CD8-positive, alpha-beta memory T cell (primary cell): ENCODE measurements at regions not wholly inside any gene's neighbourhood (a gene's known extent, or its start where the extent isn't known, plus 50 kb on each side); places are given as distances from the start of the nearest gene placed in this dataset.

Source experiments
- CTCF ChIA-PET: fragments of 350-600 bp; sonication (Branson Sonifier 250); formaldehyde crosslinking; loops from one replicate; lab custom pipeline; 2021; ENCODE audit warnings: antibody characterized with exemption; lab: Charles Lee
- POLR2A ChIA-PET: fragments of 350-600 bp; sonication (Branson Sonifier 250); formaldehyde crosslinking; loops from one replicate; lab custom pipeline; 2021; ENCODE audit warnings: antibody characterized with exemption; lab: Charles Lee
- DNase-seq, 5 donors: peaks; one replicate each; pipeline versions ENCODE4 v3.0.0 to v3.0.0-alpha.2; 2020 to 2022; ENCODE audit warnings: mixed read lengths in 1 of 5
- H3K27ac ChIP-seq: one replicate; pipeline ENCODE4 v1.7.0; 2013; ENCODE audit warnings: low read depth, mild to moderate bottlenecking, low read length, moderate library complexity
- H3K27me3 ChIP-seq: 2 replicates; pipeline ENCODE4 v1.7.0; 2013; ENCODE audit warnings: low read length, mild to moderate bottlenecking; ENCODE audit not compliant: insufficient read depth, poor library complexity, severe bottlenecking
- H3K36me3 ChIP-seq: 2 replicates; pipeline ENCODE4 v1.7.0; 2013; ENCODE audit warnings: mild to moderate bottlenecking, low read length, moderate library complexity; ENCODE audit not compliant: insufficient read depth
- H3K4me1 ChIP-seq: 2 replicates; pipeline ENCODE4 v1.7.0; 2013; ENCODE audit warnings: mild to moderate bottlenecking, low read length, moderate library complexity; ENCODE audit not compliant: insufficient read depth
- H3K4me3 ChIP-seq: 2 replicates; pipeline ENCODE4 v1.7.0; 2013; ENCODE audit warnings: mild to moderate bottlenecking, low read length
- H3K9me3 ChIP-seq: 2 replicates; pipeline ENCODE4 v1.7.0; 2013; ENCODE audit warnings: mild to moderate bottlenecking, low read length
- H3K27ac Mint-ChIP-seq, 8 donors: one replicate each; pipeline ENCODE4 v1.8.0; 2020 to 2021; ENCODE audit warnings: mixed read lengths in 8 of 8, mild to moderate bottlenecking in 6 of 8, inconsistent platforms in 3 of 8, moderate library complexity in 3 of 8
- H3K27me3 Mint-ChIP-seq, 2 donors: one replicate each; pipeline ENCODE4 v1.8.0; 2020 to 2021; ENCODE audit warnings: mixed read lengths in 2 of 2, mild to moderate bottlenecking in 1 of 2, moderate library complexity in 1 of 2
- H3K36me3 Mint-ChIP-seq, 3 donors: one replicate each; pipeline ENCODE4 v1.8.0; 2020 to 2021; ENCODE audit warnings: mixed read lengths in 3 of 3, inconsistent platforms in 1 of 3, mild to moderate bottlenecking in 1 of 3
- H3K4me1 Mint-ChIP-seq, 3 donors: one replicate each; pipeline ENCODE4 v1.8.0; 2020 to 2021; ENCODE audit warnings: mixed read lengths in 3 of 3, inconsistent platforms in 1 of 3, mild to moderate bottlenecking in 1 of 3
- H3K4me3 Mint-ChIP-seq, 7 donors: one replicate each; pipeline ENCODE4 v1.8.0; 2020 to 2021; ENCODE audit warnings: mixed read lengths in 7 of 7, mild to moderate bottlenecking in 6 of 7, moderate library complexity in 4 of 7, inconsistent platforms in 2 of 7
- H3K9me3 Mint-ChIP-seq, 5 donors: one replicate each; pipeline ENCODE4 v1.8.0; 2020 to 2022; ENCODE audit warnings: mixed read lengths in 5 of 5, mild to moderate bottlenecking in 3 of 5, moderate library complexity in 2 of 5, inconsistent platforms in 1 of 5

GRCh38 chr1:233734456-233734855, 120.5 kb downstream of the KCNK1 start:
- no peak overlapping the region for H3K27ac Mint-ChIP-seq
- H3K4me1 Mint-ChIP-seq, result no peaks in the 10 kb centered on the region
- ChIA-PET CTCF (no interaction called here), POLR2A (no interaction called here)
- Histone ChIP-seq H3K4me1 (no peaks in the 10 kb centered on the region), H3K36me3 (no peaks in the 10 kb centered on the region), H3K27ac (no peak overlapping the region), H3K27me3 (no peaks in the 10 kb centered on the region), H3K9me3 (no peaks in the 10 kb centered on the region), H3K4me3 (no peak overlapping the region)
- no peaks in the 10 kb centered on the region for H3K9me3 Mint-ChIP-seq
- H3K4me3 Mint-ChIP-seq, result no peak overlapping the region
- no peak for DNase-seq
- H3K27me3 Mint-ChIP-seq, result peaks cover 4 to 5% of the 10 kb centered on the region in 2 donors
- no peaks in the 10 kb centered on the region for H3K36me3 Mint-ChIP-seq

GRCh38 chr1:233735331-233735730, 121.4 kb downstream of the KCNK1 start:
- CTCF ChIA-PET, result interaction anchor here (0.6 kb wide), 1 partner anchor 12 kb away, joined by 3 read pairs; no protein-coding TSS in a partner anchor
- no peaks in the 10 kb centered on the region for H3K36me3 ChIP-seq
- no peaks in the 10 kb centered on the region for H3K4me1 ChIP-seq
- Mint-ChIP-seq H3K36me3 (no peaks in the 10 kb centered on the region), H3K4me1 (no peaks in the 10 kb centered on the region), H3K27me3 (peaks cover 4 to 5% of the 10 kb centered on the region in 2 donors), H3K4me3 (no peak overlapping the region), H3K9me3 (no peaks in the 10 kb centered on the region), H3K27ac (no peak overlapping the region)
- no peaks in the 10 kb centered on the region for H3K9me3 ChIP-seq
- no peak overlapping the region for H3K4me3 ChIP-seq
- no peak for DNase-seq
- no peak overlapping the region for H3K27ac ChIP-seq
- no peaks in the 10 kb centered on the region for H3K27me3 ChIP-seq
- POLR2A ChIA-PET, result no interaction called here

- Histone ChIP-seq H3K27ac (no peak overlapping the region), H3K9me3 (no peaks in the 10 kb centered on the region), H3K27me3 (no peaks in the 10 kb centered on the region), H3K4me3 (no peak overlapping the region), H3K36me3 (no peaks in the 10 kb centered on the region), H3K4me1 (no peaks in the 10 kb centered on the region)
- no peaks in the 10 kb centered on the region for H3K4me1 Mint-ChIP-seq
- CTCF ChIA-PET, result interaction anchor here (0.6 to 1.4 kb wide), 2 partner anchors 11 to 12 kb away, joined by 3 read pairs; no protein-coding TSS in a partner anchor
- no peak overlapping the region for H3K4me3 Mint-ChIP-seq
- no peaks in the 10 kb centered on the region for H3K36me3 Mint-ChIP-seq
- DNase-seq, result no peak
- POLR2A ChIA-PET, result no interaction called here
- H3K27ac Mint-ChIP-seq, result no peak overlapping the region
- peaks cover 1 to 4% of the 10 kb centered on the region in 2 donors for H3K27me3 Mint-ChIP-seq
- no peaks in the 10 kb centered on the region for H3K9me3 Mint-ChIP-seq
Observed at GRCh38 chr1:233735847-233736246, 121.9 kb downstream of the KCNK1 start.

DNA sequence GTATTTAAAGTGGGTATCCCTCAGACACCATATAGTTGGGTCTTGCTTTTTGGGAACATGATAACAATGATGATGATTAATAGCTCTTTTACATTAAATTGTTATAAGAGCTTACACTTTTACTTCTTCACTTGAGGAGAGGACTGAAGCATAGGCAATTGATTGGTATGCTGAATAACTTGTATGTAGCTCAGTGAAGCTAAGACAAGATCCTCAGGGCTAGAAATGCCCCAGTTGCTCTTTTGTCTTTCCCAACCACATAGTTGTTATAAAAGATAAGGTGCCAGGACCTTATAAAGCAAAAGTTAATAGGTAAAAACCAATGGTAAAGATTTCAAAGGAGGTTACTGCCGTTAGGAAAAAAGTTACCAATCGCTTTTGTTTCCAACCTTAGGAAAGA, 123.4 kb downstream of the KCNK1 start:
- Mint-ChIP-seq H3K9me3 (no peaks in the 10 kb centered on the region), H3K27ac (no peak overlapping the region), H3K27me3 (peaks cover 1 to 4% of the 10 kb centered on the region in 2 donors), H3K4me3 (no peak overlapping the region), H3K36me3 (no peaks in the 10 kb centered on the region), H3K4me1 (no peaks in the 10 kb centered on the region)
- Histone ChIP-seq H3K27ac (no peak overlapping the region), H3K36me3 (no peaks in the 10 kb centered on the region), H3K9me3 (no peaks in the 10 kb centered on the region), H3K4me3 (no peak overlapping the region), H3K4me1 (no peaks in the 10 kb centered on the region), H3K27me3 (no peaks in the 10 kb centered on the region)
- no peak for DNase-seq
- POLR2A ChIA-PET, result no interaction called here
- CTCF ChIA-PET, result no interaction called here

GRCh38 chr1:233738396-233738795, 124.5 kb downstream of the KCNK1 start:
- Mint-ChIP-seq H3K9me3 (no peaks in the 10 kb centered on the region), H3K27me3 (peaks cover 1 to 7% of the 10 kb centered on the region in 2 donors), H3K27ac (no peak overlapping the region), H3K4me1 (no peaks in the 10 kb centered on the region), H3K36me3 (no peaks in the 10 kb centered on the region), H3K4me3 (no peak overlapping the region)
- ChIA-PET CTCF (no interaction called here), POLR2A (no interaction called here)
- Histone ChIP-seq H3K27me3 (no peaks in the 10 kb centered on the region), H3K9me3 (no peaks in the 10 kb centered on the region), H3K4me3 (no peak overlapping the region), H3K36me3 (no peaks in the 10 kb centered on the region), H3K4me1 (no peaks in the 10 kb centered on the region), H3K27ac (no peak overlapping the region)
- DNase-seq, result no peak

DNA sequence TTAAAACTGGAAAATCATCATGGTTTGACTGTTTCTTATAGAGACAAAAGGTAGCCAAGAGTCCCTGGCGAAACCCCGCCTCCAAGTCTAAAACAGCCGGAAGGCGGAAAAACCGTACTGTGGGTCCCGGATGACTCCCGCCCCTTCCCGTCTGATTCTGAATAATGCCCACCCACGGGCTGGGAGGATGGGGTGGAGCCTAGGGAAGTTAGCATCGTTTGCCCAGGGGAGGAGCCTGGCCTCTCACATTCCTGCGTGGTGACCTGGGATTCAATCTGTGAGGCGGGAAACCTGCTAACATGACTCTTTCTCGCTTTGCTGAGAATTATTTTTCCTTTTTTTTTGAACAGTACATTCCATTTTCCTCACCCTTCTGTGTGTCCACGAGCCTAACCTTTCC, 124.9 kb downstream of the KCNK1 start:
- POLR2A ChIA-PET, result no interaction called here
- Mint-ChIP-seq H3K27me3 (peaks cover 1 to 7% of the 10 kb centered on the region in 2 donors), H3K27ac (no peak overlapping the region), H3K4me3 (no peak overlapping the region), H3K9me3 (no peaks in the 10 kb centered on the region), H3K4me1 (no peaks in the 10 kb centered on the region), H3K36me3 (no peaks in the 10 kb centered on the region)
- no peaks in the 10 kb centered on the region for H3K9me3 ChIP-seq
- no peak for DNase-seq
- no peak overlapping the region for H3K27ac ChIP-seq
- no peak overlapping the region for H3K4me3 ChIP-seq
- H3K4me1 ChIP-seq, result no peaks in the 10 kb centered on the region
- CTCF ChIA-PET, result no interaction called here
- H3K27me3 ChIP-seq, result no peaks in the 10 kb centered on the region
- H3K36me3 ChIP-seq, result no peaks in the 10 kb centered on the region

DNA sequence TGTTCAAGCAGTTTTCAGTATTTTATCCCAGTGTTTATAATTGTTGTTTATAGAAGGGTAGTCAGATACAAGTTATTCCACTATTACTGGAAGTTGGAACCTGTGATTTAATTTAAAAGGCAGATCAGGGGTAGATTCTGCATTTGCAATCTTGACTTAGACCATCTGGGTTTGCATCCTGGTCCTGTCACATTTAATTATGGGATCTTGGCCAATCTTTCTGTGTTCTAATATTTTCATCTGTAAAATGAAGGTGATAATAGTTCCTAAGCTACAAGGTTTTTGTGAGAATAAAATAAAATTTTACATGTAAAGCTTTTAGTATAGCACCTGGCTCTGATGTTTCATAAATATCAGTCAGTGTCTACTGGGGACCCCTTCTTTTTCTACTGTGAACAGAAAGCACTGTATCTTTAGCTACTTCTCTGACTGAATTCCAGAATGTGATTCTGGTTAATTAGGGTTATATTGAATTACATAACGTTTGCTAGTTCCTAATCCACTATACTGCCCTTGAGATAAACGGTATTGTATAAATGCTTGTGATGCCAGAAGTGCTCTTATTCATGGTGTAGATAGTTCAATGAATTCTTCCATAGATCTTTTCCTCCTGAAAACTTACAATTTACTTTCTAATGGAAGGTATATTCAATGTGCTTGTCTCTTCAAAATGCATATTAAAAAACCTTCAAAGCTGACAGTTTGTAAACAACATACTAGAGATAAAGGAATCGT, 131.0 kb downstream of the KCNK1 start:
- no peaks in the 10 kb centered on the region for H3K4me1 Mint-ChIP-seq

GRCh38 chr1:233750139-233750538, 136.2 kb downstream of the KCNK1 start:
- no peak overlapping the region for H3K4me3 ChIP-seq
- DNase-seq, result no peak
- no peaks in the 10 kb centered on the region for H3K9me3 ChIP-seq
- no peaks in the 10 kb centered on the region for H3K36me3 Mint-ChIP-seq
- no peak overlapping the region for H3K27ac ChIP-seq
- H3K9me3 Mint-ChIP-seq, result peaks cover 0 to 1% (median 0%) of the 10 kb centered on the region in 5 donors
- no peaks in the 10 kb centered on the region for H3K4me1 Mint-ChIP-seq
- H3K4me1 ChIP-seq, result no peaks in the 10 kb centered on the region
- no peak overlapping the region for H3K27ac Mint-ChIP-seq
- no peaks in the 10 kb centered on the region for H3K27me3 ChIP-seq
- CTCF ChIA-PET, result no interaction called here
- H3K4me3 Mint-ChIP-seq, result no peak overlapping the region
- peaks cover 6 to 23% of the 10 kb centered on the region in 2 donors for H3K27me3 Mint-ChIP-seq
- no peaks in the 10 kb centered on the region for H3K36me3 ChIP-seq
- POLR2A ChIA-PET, result no interaction called here

More for the DNA sequence above, 131.0 kb downstream of the KCNK1 start:
- ChIA-PET CTCF (no interaction called here), POLR2A (no interaction called here)
- no peak overlapping the region for H3K27ac ChIP-seq
- Mint-ChIP-seq H3K4me3 (no peak overlapping the region), H3K27ac (no peak overlapping the region), H3K9me3 (peaks cover 0 to 1% (median 0%) of the 10 kb centered on the region in 5 donors), H3K36me3 (no peaks in the 10 kb centered on the region), H3K27me3 (peaks cover 4 to 26% of the 10 kb centered on the region in 2 donors)
- no peaks in the 10 kb centered on the region for H3K27me3 ChIP-seq
- H3K4me1 ChIP-seq, result no peaks in the 10 kb centered on the region
- no peaks in the 10 kb centered on the region for H3K36me3 ChIP-seq
- H3K4me3 ChIP-seq, result no peak overlapping the region
- no peaks in the 10 kb centered on the region for H3K9me3 ChIP-seq
- no peak for DNase-seq
